Testis (tissue), 2 donors: ENCODE measurements at regions not wholly inside any gene's neighbourhood (a gene's known extent, or its start where the extent isn't known, plus 50 kb on each side); places are given as distances from the start of the nearest gene placed in this dataset.

Source experiments
- POLR2A ChIP-seq: fragments of 450-650 bp; IDR thresholded peaks from one replicate; pipeline ENCODE4 v1.6.1; 2017; ENCODE audit warnings: antibody characterized with exemption, mild to moderate bottlenecking, moderate library complexity
- TF ChIP-seq, protein P1 (sequence below), 3 experiments: fragments of 450-650 bp in 2 of 3; fragments of 200-600 bp in 1 of 3; sonication (generic) in 1 of 3; IDR thresholded peaks; one replicate each; pipeline ENCODE4 v1.5.1; 2016 to 2019; ENCODE audit warnings: antibody characterized with exemption in 3 of 3, mild to moderate bottlenecking in 2 of 3, moderate library complexity in 1 of 3

DNA sequence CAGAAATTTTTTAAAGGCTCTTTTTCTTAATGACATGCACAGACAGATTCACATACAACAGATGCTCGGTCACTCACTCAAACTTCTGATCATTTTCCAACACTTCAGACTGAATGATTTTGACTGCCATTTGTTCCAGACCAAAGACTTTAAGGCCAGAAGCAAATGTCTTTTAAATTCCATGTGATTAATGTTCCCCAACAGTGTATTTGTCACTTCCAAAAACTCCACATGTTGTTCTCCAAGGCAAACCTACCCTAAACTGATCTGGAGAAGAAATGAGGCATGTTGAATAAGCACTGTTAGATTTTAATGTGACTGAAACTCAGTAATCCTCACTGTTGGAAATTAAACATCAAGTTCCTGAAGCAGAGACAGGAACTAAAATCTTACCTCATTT lies 366.7 kb downstream of the GABRG2 start:
- TF ChIP-seq, protein P1, sequence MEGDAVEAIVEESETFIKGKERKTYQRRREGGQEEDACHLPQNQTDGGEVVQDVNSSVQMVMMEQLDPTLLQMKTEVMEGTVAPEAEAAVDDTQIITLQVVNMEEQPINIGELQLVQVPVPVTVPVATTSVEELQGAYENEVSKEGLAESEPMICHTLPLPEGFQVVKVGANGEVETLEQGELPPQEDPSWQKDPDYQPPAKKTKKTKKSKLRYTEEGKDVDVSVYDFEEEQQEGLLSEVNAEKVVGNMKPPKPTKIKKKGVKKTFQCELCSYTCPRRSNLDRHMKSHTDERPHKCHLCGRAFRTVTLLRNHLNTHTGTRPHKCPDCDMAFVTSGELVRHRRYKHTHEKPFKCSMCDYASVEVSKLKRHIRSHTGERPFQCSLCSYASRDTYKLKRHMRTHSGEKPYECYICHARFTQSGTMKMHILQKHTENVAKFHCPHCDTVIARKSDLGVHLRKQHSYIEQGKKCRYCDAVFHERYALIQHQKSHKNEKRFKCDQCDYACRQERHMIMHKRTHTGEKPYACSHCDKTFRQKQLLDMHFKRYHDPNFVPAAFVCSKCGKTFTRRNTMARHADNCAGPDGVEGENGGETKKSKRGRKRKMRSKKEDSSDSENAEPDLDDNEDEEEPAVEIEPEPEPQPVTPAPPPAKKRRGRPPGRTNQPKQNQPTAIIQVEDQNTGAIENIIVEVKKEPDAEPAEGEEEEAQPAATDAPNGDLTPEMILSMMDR (IDR thresholded peaks at IDR 0.05): no peak
- no peak for TF ChIP-seq POLR2A
